ENCODE measurements at regions not wholly inside any gene's neighbourhood (a gene's known extent, or its start where the extent isn't known, plus 50 kb on each side); places are given as distances from the start of the nearest gene placed in this dataset.

DNA sequence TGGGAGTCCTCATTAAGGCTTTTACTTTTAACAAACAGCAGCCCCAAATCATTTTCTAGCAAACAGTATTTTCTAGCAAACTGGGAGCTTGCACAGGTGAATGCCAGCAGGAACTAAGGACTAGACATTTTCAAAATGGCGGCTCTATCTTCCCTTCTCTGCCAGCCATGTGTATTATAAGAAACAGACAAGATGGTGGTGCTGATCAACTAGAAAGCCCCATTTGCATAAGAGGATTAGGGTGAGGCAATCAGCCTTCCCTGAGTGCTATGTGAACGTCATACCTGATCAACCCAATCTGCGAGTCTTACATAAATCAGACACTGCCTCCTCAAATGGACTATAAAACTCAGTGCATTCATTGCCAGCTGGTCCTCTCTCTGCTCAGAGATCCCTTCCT, 479.6 kb downstream of the IPMK start:
- no peak for DNase-seq
- Histone ChIP-seq H3K9me3 (no peaks in the 10 kb centered on the region), H3K4me3 (ENCODE audit: low read depth in 2 of 2, low read length in 1 of 2) (no peak overlapping the region), H3K4me2 (no peak overlapping the region), H3K4me1 (ENCODE audit: control insufficient read depth in 1 of 2, insufficient read depth in 2 of 2, low read depth in 1 of 2, low read length in 1 of 2) (no peaks in the 10 kb centered on the region), H3K36me3 (replicated peaks in 1 of 2; ENCODE audit: control insufficient read depth in 1 of 2, insufficient read depth in 2 of 2, low read length in 1 of 2) (no peaks in the 10 kb centered on the region), H3F3A (replicated peaks; ENCODE audit: insufficient read depth) (no peaks in the 10 kb centered on the region), H3K9ac (no peak overlapping the region), H4K20me1 (ENCODE audit: insufficient read depth) (no peaks in the 10 kb centered on the region), H3K27me3 (ENCODE audit: insufficient read depth) (no peaks in the 10 kb centered on the region), H3K79me2 (ENCODE audit: insufficient read depth) (no peaks in the 10 kb centered on the region), H2AFZ (ENCODE audit: low read depth) (no peak overlapping the region), H3K27ac (ENCODE audit: low read depth in 2 of 2, low read length in 1 of 2) (no peak overlapping the region), H3K9me2 (no peaks in the 10 kb centered on the region)
- ChIA-PET CTCF (no interaction called here), POLR2A (no interaction called here)
- 58% methylated on average over 3 of the region's 3 CpGs for WGBS (ENCODE audit: low lambda C conversion rate)
- TF ChIP-seq, protein P1, sequence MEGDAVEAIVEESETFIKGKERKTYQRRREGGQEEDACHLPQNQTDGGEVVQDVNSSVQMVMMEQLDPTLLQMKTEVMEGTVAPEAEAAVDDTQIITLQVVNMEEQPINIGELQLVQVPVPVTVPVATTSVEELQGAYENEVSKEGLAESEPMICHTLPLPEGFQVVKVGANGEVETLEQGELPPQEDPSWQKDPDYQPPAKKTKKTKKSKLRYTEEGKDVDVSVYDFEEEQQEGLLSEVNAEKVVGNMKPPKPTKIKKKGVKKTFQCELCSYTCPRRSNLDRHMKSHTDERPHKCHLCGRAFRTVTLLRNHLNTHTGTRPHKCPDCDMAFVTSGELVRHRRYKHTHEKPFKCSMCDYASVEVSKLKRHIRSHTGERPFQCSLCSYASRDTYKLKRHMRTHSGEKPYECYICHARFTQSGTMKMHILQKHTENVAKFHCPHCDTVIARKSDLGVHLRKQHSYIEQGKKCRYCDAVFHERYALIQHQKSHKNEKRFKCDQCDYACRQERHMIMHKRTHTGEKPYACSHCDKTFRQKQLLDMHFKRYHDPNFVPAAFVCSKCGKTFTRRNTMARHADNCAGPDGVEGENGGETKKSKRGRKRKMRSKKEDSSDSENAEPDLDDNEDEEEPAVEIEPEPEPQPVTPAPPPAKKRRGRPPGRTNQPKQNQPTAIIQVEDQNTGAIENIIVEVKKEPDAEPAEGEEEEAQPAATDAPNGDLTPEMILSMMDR (IDR thresholded peaks at IDR 0.05), result no peak
- no peak for TF ChIP-seq FOXM1 (IDR thresholded peaks at IDR 0.05; ENCODE audit: low read depth)
- no peak for TF ChIP-seq EP300 (IDR thresholded peaks at IDR 0.05; ENCODE audit: borderline replicate concordance in 1 of 2, low read depth in 1 of 2, low read length in 1 of 2)
- no peak for TF ChIP-seq YY1 (IDR thresholded peaks at IDR 0.05; ENCODE audit: low read depth)
- TF ChIP-seq MEF2A (IDR thresholded peaks at IDR 0.05; ENCODE audit: borderline replicate concordance, low read depth), result no peak
- TF ChIP-seq RXRA (IDR thresholded peaks at IDR 0.05; ENCODE audit: borderline replicate concordance, low read depth), result no peak
- TF ChIP-seq, protein P2, sequence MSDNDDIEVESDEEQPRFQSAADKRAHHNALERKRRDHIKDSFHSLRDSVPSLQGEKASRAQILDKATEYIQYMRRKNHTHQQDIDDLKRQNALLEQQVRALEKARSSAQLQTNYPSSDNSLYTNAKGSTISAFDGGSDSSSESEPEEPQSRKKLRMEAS (IDR thresholded peaks at IDR 0.05; ENCODE audit: low read depth), result no peak
- TF ChIP-seq GATA2 (CRISPR knock-in tag; IDR thresholded peaks at IDR 0.05), result no peak
- TF ChIP-seq GABPA (IDR thresholded peaks at IDR 0.05; ENCODE audit: low read depth), result no peak
- TF ChIP-seq TCF12 (IDR thresholded peaks at IDR 0.05), result no peak
- no peak for TF ChIP-seq RFX5 (IDR thresholded peaks at IDR 0.05; ENCODE audit: low read length)
- TF ChIP-seq ELF1 (IDR thresholded peaks at IDR 0.05), result no peak
- no peak for TF ChIP-seq EZH2phosphoT487 (IDR thresholded peaks at IDR 0.05; ENCODE audit: borderline replicate concordance, low read depth)
- TF ChIP-seq, protein P3, sequence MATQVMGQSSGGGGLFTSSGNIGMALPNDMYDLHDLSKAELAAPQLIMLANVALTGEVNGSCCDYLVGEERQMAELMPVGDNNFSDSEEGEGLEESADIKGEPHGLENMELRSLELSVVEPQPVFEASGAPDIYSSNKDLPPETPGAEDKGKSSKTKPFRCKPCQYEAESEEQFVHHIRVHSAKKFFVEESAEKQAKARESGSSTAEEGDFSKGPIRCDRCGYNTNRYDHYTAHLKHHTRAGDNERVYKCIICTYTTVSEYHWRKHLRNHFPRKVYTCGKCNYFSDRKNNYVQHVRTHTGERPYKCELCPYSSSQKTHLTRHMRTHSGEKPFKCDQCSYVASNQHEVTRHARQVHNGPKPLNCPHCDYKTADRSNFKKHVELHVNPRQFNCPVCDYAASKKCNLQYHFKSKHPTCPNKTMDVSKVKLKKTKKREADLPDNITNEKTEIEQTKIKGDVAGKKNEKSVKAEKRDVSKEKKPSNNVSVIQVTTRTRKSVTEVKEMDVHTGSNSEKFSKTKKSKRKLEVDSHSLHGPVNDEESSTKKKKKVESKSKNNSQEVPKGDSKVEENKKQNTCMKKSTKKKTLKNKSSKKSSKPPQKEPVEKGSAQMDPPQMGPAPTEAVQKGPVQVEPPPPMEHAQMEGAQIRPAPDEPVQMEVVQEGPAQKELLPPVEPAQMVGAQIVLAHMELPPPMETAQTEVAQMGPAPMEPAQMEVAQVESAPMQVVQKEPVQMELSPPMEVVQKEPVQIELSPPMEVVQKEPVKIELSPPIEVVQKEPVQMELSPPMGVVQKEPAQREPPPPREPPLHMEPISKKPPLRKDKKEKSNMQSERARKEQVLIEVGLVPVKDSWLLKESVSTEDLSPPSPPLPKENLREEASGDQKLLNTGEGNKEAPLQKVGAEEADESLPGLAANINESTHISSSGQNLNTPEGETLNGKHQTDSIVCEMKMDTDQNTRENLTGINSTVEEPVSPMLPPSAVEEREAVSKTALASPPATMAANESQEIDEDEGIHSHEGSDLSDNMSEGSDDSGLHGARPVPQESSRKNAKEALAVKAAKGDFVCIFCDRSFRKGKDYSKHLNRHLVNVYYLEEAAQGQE (IDR thresholded peaks at IDR 0.05; ENCODE audit: low read depth, low read length), result no peak
- TF ChIP-seq, protein P4, sequence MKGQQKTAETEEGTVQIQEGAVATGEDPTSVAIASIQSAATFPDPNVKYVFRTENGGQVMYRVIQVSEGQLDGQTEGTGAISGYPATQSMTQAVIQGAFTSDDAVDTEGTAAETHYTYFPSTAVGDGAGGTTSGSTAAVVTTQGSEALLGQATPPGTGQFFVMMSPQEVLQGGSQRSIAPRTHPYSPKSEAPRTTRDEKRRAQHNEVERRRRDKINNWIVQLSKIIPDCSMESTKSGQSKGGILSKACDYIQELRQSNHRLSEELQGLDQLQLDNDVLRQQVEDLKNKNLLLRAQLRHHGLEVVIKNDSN (IDR thresholded peaks at IDR 0.05; ENCODE audit: borderline replicate concordance, low read depth), result no peak
- TF ChIP-seq CHD2 (IDR thresholded peaks at IDR 0.05; ENCODE audit: low read length, partially characterized antibody), result no peak
- no peak for TF ChIP-seq FOSL2 (IDR thresholded peaks at IDR 0.05; ENCODE audit: borderline replicate concordance, low read depth)
- TF ChIP-seq JUND (IDR thresholded peaks at IDR 0.05), result no peak
